ENCODE measurements at regions not wholly inside any gene's neighbourhood (a gene's known extent, or its start where the extent isn't known, plus 50 kb on each side); places are given as distances from the start of the nearest gene placed in this dataset.
A peak's percentile ranks its signal among the peaks of the same experiment; 100 is the strongest.

DNA sequence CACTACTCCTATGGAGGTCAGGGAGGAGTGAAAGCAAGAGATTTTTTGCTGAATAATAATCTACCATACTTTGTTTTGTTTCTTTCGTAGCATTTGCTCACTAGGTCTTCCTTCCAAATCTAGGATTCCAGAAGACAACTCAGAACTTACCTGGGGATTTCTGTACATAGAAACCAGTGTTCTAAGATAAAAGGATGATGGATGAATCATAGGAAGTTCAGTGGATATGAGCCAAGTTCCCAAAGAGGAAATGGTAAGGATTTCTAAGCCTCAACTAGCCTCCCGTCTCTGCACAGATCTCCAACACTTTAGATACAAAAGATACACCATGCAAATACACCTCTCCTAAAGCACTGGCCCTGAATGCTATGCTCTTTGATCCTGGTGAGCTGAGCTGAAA, 283.9 kb downstream of the TAFA4 start:
- no peak for DNase-seq (ENCODE audit: low spot score)
- TF ChIP-seq, protein P1, sequence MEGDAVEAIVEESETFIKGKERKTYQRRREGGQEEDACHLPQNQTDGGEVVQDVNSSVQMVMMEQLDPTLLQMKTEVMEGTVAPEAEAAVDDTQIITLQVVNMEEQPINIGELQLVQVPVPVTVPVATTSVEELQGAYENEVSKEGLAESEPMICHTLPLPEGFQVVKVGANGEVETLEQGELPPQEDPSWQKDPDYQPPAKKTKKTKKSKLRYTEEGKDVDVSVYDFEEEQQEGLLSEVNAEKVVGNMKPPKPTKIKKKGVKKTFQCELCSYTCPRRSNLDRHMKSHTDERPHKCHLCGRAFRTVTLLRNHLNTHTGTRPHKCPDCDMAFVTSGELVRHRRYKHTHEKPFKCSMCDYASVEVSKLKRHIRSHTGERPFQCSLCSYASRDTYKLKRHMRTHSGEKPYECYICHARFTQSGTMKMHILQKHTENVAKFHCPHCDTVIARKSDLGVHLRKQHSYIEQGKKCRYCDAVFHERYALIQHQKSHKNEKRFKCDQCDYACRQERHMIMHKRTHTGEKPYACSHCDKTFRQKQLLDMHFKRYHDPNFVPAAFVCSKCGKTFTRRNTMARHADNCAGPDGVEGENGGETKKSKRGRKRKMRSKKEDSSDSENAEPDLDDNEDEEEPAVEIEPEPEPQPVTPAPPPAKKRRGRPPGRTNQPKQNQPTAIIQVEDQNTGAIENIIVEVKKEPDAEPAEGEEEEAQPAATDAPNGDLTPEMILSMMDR (IDR thresholded peaks at IDR 0.05) = no peak
- Histone ChIP-seq H3K27ac (no peak overlapping the region), H3K36me3 (no peaks in the 10 kb centered on the region), H3K4me3 (no peak overlapping the region), H3K9me3 (no peaks in the 10 kb centered on the region), H3K27me3 (no peaks in the 10 kb centered on the region), H3K4me1 (no peaks in the 10 kb centered on the region)

DNA sequence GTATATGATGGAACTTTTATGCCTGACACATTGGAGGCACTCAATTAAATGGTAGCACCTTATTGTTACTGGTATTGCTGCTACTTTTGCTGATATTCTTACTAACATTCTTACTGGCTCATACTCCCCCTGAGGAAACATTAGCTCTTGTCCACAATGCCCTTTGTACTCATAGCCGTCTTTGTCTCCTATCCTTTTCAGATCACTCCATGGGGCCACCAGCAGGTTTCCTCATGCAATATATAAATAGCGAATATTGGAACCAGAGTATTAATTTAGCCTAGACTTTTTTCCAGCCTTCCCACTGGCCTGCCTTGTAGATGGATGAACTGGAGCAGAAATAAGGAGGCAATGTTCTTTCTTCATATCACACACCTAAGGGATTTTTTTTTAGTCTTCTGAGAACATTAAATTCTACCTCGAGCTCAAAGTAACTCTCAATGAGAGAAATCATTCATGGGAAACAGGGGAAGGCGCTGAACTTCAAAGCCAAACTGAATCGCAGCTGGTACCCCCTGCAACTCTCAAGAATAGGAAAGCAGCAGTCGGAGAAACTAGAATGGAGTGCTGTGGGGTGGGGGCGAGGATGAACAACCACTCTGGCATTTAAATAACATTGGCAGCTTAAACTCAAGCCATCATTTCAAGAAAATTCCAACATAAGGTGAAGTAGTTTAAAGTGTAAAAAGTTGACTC, 300.3 kb downstream of the TAFA4 start:
- TF ChIP-seq, protein P1 (IDR thresholded peaks at IDR 0.05) = no peak
- DNase-seq (ENCODE audit: low spot score) = no peak
- H3K4me3 ChIP-seq = no peak overlapping the region

DNA sequence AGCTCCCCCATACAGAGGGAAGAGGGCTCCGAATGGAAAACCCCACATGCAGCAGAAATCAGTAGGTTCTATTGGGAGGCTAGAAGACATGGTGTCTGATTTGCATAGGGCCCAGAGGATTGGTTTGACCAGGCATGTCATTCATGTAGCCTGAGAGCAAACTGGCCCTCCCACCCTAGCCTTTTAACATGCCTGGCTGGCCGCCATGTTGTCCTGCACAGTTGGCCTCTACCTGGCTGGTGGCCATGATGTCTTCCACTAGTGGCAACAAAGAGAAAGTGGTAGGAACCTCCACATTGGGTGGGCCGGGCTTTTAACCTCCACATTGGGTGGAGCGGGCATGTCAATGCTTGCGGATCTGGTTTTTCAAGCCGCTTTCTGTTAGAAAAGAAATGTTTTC, 312.1 kb downstream of the TAFA4 start:
- H3K27me3 ChIP-seq = no peaks in the 10 kb centered on the region
- TF ChIP-seq, protein P1 (IDR thresholded peaks at IDR 0.05) = no peak
- H3K9me3 ChIP-seq = no peaks in the 10 kb centered on the region
- no peak overlapping the region for H3K4me3 ChIP-seq
- H3K4me1 ChIP-seq = no peaks in the 10 kb centered on the region
- H3K36me3 ChIP-seq = no peaks in the 10 kb centered on the region
- H3K27ac ChIP-seq = no peak overlapping the region
- no peak for DNase-seq (ENCODE audit: low spot score)

More for the DNA sequence above, 300.3 kb downstream of the TAFA4 start:
- no peak overlapping the region for H3K27ac ChIP-seq
- H3K36me3 ChIP-seq = no peaks in the 10 kb centered on the region
- H3K9me3 ChIP-seq = no peaks in the 10 kb centered on the region
- H3K4me1 ChIP-seq = no peaks in the 10 kb centered on the region
- no peaks in the 10 kb centered on the region for H3K27me3 ChIP-seq

DNA sequence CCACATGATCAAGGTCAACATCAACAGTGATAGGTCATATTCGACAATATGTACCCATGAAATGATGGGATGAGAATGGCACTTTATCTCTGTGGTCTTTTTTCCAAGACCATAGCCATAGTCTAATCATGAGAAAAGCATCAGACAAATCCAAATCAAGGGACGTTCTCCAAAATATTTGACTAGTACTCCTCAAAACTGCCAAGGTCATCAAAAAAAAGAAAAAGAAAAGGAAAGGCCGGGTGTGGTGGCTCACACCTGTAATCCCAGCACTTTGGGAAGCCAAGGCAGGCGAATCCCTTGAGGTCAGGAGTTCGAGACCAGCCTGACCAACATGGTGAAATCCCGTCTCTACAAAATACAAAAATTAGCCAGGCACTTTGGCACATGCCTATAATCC, 318.3 kb downstream of the TAFA4 start:
- DNase-seq (ENCODE audit: low spot score) = no peak
- TF ChIP-seq, protein P1 (IDR thresholded peaks at IDR 0.05) = no peak
- no peaks in the 10 kb centered on the region for H3K4me1 ChIP-seq
- H3K36me3 ChIP-seq = no peaks in the 10 kb centered on the region
- H3K27ac ChIP-seq = no peak overlapping the region
- no peaks in the 10 kb centered on the region for H3K27me3 ChIP-seq
- H3K9me3 ChIP-seq = peaks cover 0 to under 1% of the 10 kb centered on the region in 2 donors
- H3K4me3 ChIP-seq = no peak overlapping the region

DNA sequence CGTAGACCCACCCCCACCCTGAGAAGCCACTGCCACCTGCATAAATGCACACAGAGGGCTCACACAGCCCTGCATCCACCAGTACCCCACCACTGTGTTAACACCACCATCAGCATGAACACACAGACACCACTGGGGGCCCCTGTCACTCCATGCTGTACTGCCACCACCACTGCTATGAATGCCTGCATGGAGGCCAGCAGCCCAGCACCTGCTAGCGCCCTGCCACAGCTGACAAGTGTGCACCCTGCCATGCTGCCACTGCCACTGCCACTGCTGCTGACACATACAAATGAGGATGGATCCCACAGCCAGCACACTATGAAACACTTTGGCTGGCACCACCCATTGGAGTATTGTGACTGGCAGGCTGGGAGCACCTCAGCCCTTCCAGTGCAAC, 361.0 kb downstream of the TAFA4 start:
- no peak overlapping the region for H3K4me3 ChIP-seq
- no peaks in the 10 kb centered on the region for H3K27me3 ChIP-seq
- H3K9me3 ChIP-seq = no peaks in the 10 kb centered on the region
- no peaks in the 10 kb centered on the region for H3K4me1 ChIP-seq
- no peak overlapping the region for H3K27ac ChIP-seq
- TF ChIP-seq, protein P1 (IDR thresholded peaks at IDR 0.05) = no peak
- H3K36me3 ChIP-seq = no peaks in the 10 kb centered on the region
- DNase-seq (ENCODE audit: low spot score) = no peak

DNA sequence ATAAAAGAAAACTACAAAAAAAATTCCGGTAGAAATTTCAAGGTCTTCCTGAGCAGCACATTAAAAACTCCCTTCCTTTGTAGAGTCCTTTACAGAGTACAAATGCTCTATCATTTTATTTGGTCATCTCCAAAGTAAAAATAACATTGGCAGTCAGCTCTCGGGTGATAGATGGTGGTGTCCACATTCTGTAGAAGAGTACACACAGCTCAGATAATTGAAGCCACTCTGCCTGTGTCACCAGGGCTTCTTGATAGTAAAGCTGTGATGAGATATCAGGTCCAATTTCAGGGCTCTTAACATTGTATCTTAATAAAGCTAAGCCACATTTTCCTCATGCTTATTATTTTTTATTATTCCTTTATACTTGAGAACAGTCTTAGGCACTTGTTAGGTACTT, 371.6 kb downstream of the TAFA4 start:
- no peak overlapping the region for H3K4me3 ChIP-seq
- TF ChIP-seq, protein P1 (IDR thresholded peaks at IDR 0.05) = no peak
- no peaks in the 10 kb centered on the region for H3K4me1 ChIP-seq
- peak overlapping the region in 1 of 2 donors; percentile 81 for H3K27ac ChIP-seq
- no peaks in the 10 kb centered on the region for H3K9me3 ChIP-seq
- DNase-seq (ENCODE audit: low spot score) = no peak
- H3K27me3 ChIP-seq = no peaks in the 10 kb centered on the region
- no peaks in the 10 kb centered on the region for H3K36me3 ChIP-seq

Measured in right atrium auricular region (tissue), 2 donors.